H1 (cell line): ENCODE measurements at regions not wholly inside any gene's neighbourhood (a gene's known extent, or its start where the extent isn't known, plus 50 kb on each side); places are given as distances from the start of the nearest gene placed in this dataset.

Experiments
- CREB1 ChIP-seq: IDR thresholded peaks from 2 replicates; pipeline ENCODE4 v1.6.1; 2012; ENCODE audit warnings: inconsistent platforms
- SP2 ChIP-seq: IDR thresholded peaks from 2 replicates; pipeline ENCODE4 v1.6.1; 2012; ENCODE audit warnings: mild to moderate bottlenecking, low read length, inconsistent platforms

DNA sequence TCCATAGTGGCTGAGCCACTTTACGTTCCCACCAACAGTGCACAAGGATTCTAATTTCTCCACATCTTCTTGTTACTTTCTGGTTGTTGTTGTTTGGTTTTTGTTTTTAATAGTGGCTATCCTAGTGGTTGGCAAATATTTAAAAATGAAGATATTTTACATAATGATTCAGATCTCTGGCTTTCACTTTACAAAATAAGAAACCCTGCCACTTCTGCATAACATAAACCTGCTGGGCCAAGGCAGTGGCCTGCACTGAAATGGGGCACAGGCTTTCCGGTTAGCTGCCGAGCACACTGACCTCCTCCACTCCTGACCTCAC is 320.4 kb downstream of the RPS6KC1 start (continued):
- no peak for TF ChIP-seq SP2
- no peak for TF ChIP-seq CREB1
